ENCODE measurements at regions not wholly inside any gene's neighbourhood (a gene's known extent, or its start where the extent isn't known, plus 50 kb on each side); places are given as distances from the start of the nearest gene placed in this dataset.

DNA sequence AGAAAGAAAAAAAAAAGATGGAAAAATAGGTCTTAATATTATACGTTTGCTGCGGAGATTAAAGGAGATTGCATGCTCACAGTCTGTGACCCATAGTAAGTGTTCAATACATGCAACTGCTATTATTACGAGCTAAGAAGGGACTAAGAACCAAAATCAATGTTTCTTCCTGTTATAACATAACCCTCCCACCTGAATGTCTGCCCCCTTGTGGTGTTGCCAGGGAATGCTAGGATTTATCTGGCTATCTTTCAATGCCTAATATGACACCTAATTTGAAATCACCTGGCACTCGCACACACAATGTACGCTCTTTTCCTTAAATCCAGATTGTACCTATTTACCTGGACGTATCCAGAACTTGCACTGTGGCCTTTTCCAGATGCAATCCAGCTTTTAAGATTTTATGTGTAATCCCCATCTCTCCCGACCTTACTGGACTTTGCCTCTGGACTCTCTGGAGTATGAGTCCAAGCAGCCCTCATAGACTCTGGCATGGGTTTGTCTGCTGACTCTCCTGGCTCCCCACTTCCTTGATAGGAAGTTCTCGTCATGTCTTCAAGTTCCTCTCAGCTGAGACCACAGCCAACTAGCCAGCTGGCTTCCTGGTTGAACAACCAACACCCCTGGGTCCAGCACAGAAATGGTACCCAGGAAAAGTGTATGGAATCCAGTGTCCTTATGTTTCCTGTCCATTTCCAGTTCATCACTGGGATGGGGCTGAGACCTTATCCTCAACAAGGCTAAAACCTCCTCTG is 151.5 kb downstream of the CCDC34 start:
- no peaks in the 10 kb centered on the region for H3K9me1 ChIP-seq (ENCODE audit: control insufficient read depth, insufficient read depth, low read length)
- no peaks in the 10 kb centered on the region for H3K79me2 ChIP-seq (ENCODE audit: control insufficient read depth, insufficient read depth, low read length)
- no peaks in the 10 kb centered on the region for H3K9me3 ChIP-seq (replicated peaks; ENCODE audit: control insufficient read depth, insufficient read depth, low read depth, low read length)
- ChIA-PET POLR2A (interaction anchor here (0.8 to 1.9 kb wide), 3 partner anchors 10 to 466 kb away, joined by 3 to 4 read pairs (median 3); no protein-coding TSS in a partner anchor), CTCF (ENCODE audit: low intra/inter-chr PET ratio) (interaction anchor here (0.7 kb wide), 1 partner anchor 82 kb away, joined by 6 read pairs; no protein-coding TSS in a partner anchor)
- H3K27me3 ChIP-seq (ENCODE audit: control insufficient read depth in 2 of 2, insufficient read depth in 2 of 2, low read length in 2 of 2) = no peaks in the 10 kb centered on the region
- no peak overlapping the region for H2AFZ ChIP-seq (ENCODE audit: low read depth, low read length)
- no peak overlapping the region for H3K9ac ChIP-seq (ENCODE audit: insufficient read depth in 1 of 2, low read depth in 2 of 2, low read length in 2 of 2)
- H3K27ac ChIP-seq (ENCODE audit: extremely low read depth, low read depth, low read length) = no peak overlapping the region
- BruUV-seq (replicated peaks) = no TSS peak
- peak; percentile 46; the same call in 2 of the 3 replicates for ATAC-seq
- in situ Hi-C loops (cut with MboI) (no loop called here), intact Hi-C loops (cut with micrococcal nuclease) (no loop called here)
- no peaks in the 10 kb centered on the region for H4K20me1 ChIP-seq (replicated peaks; ENCODE audit: control insufficient read depth, insufficient read depth, low read length)
- 62% methylated on average over 8 of the region's 8 CpGs for WGBS (ENCODE audit: insufficient coverage, low coverage, missing lambda C conversion rate)
- H3K4me1 ChIP-seq (replicated peaks in 1 of 2; ENCODE audit: control insufficient read depth in 2 of 2, insufficient read depth in 2 of 2, low read length in 2 of 2) = peaks cover 10 to 29% of the 10 kb centered on the region in 2 experiments; a peak in 4 of 5 replicates
- FAIRE-seq = peak; percentile 77
- H3K4me2 ChIP-seq (ENCODE audit: insufficient read depth, low read length) = no peak overlapping the region
- H3K36me3 ChIP-seq (ENCODE audit: control insufficient read depth, insufficient read depth, low read length) = no peaks in the 10 kb centered on the region; the same call in 2 of the 3 replicates
- no peak overlapping the region for H3K4me3 ChIP-seq
- DNase-seq (ENCODE audit: extremely low read depth in 1 of 4, low spot score in 3 of 4) = peak; percentile 37 to 52 (median 40)
- TF ChIP-seq ATF2 (CRISPR knock-in tag; IDR thresholded peaks at IDR 0.05) (no peak), RBFOX2 (IDR thresholded peaks at IDR 0.05; ENCODE audit: low read depth, low read length) (no peak), SNIP1 (IDR thresholded peaks at IDR 0.05; ENCODE audit: low read depth) (no peak), ZNF318 (IDR thresholded peaks at IDR 0.05; ENCODE audit: borderline replicate concordance in 1 of 2, low read depth in 1 of 2) (no peak)

Measured in K562 (cell line).